NCI-H510A treated with DMSO at 0.1 percent for 48 hours (cell line): ENCODE measurements at regions not wholly inside any gene's neighbourhood (a gene's known extent, or its start where the extent isn't known, plus 50 kb on each side); places are given as distances from the start of the nearest gene placed in this dataset.
A peak's percentile ranks its signal among the peaks of the same experiment; 100 is the strongest.
"Not testable (repeated sequence)": the region's sequence is repeated elsewhere in the genome, so short reads cannot be mapped to it uniquely, and the experiment has no call there.

ENCODE experiments used
- DNase-seq: peaks from one replicate; lab custom pipeline; 2025; lab: John Stamatoyannopoulos, UW

DNA sequence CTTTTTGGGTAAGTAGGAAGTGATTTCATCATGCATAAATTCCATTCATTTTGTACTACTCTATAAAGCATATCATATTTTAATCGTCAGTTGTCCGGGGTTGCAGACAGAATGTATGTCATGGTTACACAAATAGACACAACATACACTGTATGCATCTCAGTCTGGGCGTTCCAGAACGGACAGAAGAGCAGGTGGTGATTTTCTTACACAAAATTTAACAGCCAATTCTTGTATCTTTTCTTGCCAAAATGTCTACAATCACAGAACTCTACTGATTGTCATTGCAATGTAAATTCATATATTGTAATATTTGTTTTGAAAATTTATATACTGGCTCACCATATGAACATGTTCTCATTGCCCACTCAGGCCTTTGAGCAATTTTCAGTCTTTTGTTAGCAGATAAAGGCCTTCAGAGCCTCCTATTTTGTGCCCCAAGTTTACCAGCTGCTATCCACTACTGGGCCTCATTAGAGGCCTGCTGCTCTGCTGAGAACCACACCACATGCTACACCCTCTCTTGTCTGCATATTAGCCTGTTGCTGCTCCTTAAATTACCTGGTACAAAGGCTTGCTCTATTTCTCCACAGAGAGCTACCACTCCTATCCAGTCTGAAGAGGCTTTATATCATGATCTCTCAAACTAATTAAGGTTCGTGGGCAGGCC, 61.5 kb downstream of the PRDM13 start:
- DNase-seq: peak; percentile 0

DNA sequence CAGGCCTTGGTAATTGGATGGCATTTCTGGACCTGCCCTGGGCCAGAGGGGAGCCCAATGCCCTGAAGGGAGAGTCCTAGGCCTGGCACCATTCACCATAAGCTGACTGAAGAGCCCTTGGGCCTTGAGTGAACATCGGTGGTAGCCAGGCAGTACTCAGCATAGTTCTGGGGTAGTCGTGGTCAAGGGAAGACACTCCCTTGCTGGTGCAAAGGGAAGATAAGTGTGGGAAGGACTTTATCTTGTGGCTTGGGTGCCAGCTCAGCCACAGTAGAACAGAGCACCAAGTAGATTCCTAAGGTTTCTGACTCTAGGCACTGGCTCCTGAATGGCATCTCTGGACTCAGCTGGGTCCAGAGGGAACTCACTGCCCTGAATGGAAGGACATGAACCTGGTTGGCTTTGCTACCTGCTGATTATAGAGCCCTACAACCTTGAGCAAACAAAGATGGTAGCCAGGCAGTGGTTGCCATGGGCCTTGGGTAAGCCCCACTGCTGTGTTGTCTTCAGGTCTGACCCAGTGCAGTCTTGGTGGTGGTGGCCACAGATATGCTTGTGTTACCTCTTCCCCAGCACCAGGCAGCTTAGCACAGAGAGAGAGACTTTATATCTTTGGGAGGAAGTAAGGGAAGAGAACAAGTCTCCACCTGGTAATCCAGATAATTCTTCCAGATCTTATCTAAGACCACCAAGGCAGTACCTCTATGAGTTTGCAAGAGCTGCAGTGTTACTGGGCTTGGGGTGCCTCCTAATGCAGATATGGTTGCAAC, 83.5 kb downstream of the PRDM13 start:
- no peak for DNase-seq

DNA sequence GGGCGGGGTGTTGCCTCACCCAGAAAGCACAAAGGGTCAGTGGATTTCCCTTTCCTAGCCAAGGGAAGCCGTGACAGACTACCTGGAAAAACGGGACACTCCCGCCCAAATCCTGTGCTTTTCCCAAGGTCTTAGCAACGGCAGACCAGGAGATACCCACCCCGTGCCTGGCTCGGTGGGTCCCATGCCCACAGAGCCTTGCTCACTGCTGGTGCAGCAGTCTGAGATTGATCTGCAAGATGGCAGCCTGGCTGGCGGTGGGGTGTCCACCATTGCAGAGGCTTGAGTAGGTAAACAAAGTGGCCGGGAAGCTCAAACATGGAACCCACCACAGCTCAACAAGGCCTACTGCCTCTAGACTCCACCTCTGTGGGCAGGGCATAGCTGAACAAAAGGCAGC, 95.7 kb downstream of the PRDM13 start:
- DNase-seq: not testable (repeated sequence)

DNA sequence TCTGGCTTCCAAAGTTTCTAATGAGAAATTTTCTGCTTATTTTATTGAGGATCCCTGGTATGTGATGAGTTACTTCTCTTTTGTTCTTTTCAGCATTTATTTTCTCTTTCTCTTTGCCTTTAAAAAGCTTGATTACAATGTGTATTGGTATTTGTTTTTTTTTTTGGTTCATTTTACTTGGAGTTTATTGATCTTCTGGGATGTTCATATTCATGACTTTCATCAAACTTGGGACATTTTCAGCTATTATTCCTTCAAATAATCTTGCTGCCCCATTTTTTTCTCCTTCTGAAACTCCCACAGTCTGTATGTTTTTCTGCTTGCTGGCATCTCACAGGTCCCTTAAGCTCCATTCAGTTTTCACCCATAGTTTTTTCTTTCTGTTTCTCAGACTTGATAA, 102.4 kb downstream of the PRDM13 start:
- no peak for DNase-seq

DNA sequence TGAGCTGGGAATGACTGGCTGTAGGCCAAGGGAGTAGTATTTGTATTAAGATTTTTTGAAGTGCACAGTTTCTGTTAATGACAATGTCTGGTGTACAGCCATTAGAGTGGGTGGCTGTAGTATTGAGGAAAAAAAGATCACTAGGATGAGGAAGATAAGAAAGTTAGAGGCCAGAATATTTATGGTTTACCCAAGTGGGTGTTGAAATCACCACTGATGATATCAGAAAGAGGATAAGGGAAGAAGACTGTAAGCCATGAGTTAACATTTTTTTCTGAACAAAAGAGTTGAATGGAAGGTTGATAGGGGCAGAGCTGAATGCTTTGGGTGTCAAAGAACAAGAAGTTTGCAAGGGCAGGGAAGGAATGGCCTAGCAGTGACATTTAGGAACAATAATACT, 104.7 kb downstream of the PRDM13 start:
- no peak for DNase-seq

DNA sequence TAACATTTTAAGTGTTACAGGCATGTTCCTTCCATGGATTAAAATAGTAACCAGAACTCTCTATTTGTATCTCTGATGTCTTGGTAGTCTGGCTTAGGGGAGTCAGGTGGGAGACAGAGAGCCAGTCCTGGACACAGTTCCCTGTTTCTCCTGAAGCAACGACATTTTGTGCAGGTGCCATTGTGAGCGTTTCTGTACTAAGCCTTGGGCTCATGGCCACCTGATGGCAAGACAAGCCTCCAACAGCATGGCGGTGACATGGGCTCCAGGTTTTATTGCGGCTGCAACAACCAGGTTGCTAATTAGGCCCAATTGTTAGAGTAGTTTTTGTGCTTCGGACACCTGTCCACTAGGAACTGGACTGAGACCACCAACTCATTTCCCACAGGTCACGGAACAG, 105.3 kb downstream of the PRDM13 start:
- DNase-seq: no peak

DNA sequence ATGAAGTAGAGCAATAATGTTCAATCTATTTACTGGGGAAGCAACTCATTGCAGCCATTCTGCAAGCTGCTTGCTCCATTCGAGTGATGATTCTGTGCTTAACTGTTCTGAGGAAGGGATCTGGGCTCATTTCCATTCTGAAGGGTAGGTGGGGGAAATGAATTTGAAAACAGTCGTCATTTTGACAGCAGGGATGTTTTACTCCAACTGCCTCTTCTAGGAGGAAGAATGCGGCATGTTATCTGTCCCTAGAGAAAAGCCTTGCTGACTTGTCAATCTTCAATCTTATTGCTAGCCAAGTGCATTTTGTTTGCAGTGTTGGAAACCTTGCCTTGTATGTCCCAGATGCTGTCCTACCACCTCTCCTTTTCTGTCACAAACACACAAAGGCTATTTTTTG, 105.9 kb downstream of the PRDM13 start:
- DNase-seq: no peak

DNA sequence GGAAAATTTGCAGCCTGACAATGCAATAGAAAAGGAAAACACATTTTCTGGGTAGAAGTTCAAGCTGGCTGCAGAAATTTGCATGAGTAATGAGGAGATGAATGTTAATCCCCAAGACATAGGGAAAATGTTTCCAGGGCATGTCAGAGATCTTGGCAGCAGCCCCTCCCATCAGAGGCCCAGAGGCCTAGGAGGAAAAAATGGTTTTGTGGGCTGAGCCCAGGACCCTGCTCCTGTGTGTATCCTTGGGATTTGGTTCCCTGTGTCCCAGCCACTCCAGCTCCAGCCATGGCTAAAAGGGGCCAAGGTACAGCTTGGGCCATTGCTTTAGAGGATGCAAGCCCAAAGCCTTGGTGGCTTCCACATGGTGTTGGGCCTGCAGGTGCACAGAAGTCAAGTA, 115.4 kb downstream of the PRDM13 start:
- not testable (repeated sequence) for DNase-seq

DNA sequence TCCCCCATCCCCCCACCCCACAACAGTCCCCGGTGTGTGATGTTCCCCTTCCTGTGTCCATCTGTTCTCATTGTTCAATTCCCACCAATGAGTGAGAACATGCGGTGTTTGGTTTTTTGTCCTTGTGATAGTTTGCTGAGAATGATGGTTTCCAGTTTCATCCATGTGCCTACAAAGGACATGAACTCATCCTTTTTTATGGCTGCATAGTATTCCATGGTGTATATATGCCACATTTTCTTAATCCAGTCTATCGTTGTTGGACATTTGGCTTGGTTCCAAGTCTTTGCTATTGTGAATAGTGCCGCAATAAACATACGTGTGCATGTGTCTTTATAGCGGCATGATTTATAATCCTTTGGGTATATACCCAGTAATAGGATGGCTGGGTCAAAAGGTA, 123.6 kb downstream of the PRDM13 start:
- DNase-seq: not testable (repeated sequence)

DNA sequence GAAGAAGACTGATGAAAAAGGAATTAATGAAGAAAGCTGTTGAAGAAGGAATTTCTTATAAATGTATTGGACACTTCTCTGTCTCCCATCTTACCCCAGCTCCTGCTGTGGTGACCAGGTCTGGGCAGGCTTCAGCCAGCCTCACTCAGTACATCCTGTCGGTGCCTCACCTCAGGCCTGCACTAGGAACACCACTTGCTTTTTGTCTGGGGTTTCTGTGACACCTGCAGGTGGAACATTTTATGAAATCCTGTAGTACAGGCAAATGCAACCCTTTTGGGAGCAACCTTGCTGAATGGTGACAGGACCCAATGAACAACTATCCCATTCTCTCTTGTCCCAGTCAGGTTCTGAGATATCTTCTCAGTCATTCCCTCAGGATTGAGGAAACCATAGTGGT, 129.7 kb downstream of the PRDM13 start:
- DNase-seq: no peak

DNA sequence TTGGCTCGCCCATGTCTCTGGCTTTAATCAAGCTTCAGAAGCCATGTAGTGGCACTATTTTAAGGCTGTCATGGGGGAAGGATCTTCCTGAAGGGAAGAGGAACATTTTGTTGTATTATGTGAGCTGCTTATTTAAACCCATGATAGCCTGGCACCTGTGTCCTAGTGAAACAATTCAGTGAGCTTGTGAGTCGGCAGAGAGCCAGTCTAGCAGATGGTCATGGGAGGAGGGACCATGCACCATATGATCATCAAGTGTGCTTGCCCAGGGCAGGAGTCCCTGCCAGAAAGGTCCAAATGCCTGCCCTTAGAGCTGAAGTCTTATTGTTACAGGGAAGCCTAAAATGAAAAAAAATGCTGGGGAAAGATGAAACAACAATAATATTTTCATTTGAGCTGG, 132.9 kb downstream of the PRDM13 start:
- DNase-seq: no peak

DNA sequence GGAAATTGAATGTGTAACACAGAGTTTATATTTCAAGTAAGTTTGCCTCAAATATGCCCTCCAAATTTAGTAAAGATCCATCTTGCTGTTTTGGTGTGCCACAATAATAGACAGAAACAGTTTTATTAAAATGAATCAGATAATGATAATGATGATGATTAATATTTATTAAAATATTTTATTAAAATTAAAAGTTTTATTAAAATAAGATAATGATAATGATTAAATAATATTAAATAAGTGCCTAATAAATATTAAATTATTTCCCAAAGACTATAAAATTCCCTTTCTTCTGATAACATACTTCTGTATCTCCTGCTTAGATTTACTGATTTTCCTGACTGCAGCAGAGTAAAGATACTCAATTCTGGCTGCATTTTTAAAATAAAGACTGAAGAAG, 134.5 kb downstream of the PRDM13 start:
- DNase-seq: no peak

DNA sequence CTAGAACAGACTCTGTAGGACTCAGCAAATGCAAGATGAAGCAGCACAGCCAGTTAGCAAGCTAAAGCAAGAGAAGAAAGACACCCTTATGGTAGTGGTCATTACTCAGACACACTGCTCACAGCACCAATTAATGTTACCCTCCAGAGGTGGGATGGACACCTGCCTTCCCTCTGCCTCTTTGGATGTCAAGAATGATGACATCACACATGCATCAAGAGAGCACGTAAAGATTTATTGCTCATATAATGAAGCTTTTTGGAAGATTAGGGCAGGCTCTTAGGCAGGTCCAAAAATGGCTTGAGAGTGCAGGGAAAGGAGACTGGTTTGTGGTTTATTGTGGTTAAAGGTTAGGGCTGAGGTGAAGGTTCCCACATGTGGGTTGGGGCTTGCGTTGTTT, 137.0 kb downstream of the PRDM13 start:
- no peak for DNase-seq

DNA sequence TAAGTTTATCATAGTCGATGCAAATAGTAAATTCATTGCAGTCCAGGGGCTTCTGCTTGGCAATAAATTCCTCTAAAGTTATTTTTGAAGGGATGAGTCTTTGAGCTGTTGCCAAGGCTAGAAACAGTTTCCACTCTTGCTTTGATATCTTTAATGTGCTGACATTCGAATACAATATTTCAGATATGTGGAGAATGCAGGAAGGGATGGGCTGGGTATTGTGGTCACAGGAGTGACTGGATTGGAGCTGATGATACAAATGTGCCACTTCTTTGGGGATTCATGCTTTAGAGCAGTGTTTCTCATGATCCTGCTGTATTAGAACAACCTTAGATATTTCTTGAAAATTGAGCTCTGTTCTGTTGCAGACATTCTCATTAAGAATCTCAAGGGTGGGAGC, 139.0 kb downstream of the PRDM13 start:
- DNase-seq: no peak

DNA sequence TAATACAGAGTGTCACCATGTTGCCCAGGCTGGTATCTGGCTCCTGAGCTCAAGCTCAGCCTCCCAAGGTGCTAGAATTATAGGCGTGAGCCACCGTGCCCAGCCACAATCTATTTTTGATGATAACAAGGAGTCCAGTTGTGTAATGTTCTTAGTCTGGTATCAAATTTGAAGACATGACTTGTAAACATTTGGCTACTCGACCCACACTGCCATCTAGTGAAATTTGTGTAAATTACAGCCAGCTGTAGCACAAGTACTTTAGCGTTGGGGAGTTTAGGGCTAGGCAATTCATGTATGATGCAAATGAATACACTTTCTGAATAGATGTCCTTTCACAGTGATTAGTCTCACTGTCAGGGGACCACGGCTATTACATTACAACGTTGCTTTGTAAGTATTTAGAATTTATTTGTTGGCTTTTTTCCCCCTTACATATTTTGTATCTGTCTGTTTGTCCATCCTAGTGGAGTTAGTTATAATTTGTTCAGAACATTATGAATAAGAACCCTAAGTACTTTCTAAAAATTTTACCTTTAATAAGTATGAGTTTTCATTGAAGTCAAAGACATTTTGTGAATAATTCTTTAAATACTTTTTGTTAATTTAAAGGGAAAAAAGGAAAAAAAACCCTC, 139.7 kb downstream of the PRDM13 start:
- DNase-seq: peak; percentile 59

DNA sequence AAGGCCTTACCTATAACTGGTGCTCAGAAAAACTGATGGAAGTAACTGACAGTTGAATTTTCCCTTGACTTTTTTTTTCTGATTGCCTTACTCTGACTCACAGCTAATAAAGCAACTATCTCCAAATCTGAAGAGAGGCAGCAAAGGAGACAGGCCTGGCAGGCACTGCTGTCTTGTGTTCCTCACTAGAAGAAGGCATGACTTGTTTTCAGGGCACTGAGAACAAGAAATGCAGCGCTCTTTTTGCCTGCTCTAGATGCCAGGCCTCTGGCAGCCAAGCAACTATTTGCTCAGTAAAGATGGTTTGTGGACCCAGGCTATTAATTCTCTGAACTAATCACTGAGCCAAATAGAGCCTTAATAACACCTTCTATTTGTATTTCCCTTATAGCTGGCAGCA, 155.1 kb downstream of the PRDM13 start:
- DNase-seq: no peak

DNA sequence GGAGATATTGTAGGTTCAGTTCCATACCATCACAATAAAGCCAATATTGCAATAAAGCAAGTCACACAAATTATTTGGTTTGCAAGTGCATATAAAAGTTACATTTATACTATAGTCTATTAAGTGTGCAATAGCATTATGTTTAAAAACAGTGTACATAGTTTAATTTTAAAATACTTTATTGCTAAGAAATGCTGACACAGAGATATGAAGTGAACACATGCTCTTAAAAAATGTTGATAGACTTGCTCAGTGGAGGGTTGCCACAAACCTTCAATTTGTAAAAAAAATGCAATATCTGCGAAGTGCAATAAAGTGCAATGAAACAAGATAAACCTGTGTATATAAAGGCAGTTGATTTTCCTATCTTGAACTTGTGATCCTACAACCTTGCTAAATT, 161.5 kb downstream of the PRDM13 start:
- DNase-seq: no peak

DNA sequence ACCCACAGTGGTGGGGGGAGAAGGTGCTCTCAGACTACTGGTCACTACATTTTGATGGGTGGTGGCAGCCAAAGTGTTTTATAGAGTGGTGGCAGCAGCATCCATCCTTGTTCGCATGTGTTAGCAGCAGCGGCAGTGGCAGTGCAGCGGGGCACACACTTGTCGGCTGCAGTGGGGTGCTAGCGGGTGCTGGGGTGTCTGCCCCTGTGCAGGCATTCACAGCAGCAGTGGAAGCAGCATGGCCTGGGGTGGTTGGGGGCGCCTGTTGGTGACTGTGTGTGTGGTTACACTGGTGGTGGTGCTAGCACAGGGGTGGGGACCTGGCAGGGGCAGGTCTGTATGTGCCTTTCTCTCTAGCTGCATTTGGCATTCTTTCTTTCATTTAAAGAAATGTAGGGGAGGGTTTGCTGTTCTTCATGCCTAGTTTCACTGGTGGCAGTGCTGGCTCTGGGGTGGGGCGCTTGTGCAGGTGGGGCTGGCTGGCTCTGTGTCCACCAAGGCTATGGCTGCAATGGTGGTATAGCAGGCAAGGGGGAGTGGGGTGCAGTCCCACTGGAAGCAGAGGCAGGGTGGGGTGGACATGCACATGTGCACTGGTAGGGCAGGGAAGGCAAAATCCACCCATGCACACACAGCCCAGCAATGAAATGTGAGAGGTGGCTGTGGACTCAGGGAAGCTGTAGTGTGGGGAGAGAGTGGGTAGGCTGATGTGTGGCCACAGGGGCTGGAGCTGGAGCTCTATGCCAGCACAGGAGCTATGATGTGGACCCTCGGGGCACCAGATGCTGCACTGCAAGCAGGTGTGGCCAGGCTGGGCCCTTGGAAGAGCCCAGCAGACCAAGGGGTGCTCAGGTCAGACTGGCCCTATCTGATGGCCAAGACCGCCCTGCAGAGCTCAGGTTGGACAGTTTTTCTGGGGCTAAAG, 173.3 kb downstream of the PRDM13 start:
- DNase-seq: no peak

DNA sequence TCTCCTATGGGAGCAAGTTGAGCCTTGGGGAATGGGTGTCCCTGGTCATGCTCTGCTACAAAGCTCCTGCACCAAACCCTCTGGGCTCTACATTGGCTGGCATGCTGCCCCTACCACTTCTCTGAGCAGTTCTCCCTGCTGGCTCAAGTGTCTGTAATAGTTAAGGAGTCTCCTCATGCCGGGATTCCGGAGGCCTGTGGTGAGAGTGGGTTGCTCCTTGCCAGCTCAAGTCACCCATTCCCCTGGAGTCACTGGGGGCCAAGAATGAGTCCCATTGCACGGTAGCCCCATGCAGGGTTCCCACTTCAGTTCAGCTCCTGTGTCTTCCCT, 173.9 kb downstream of the PRDM13 start:
- DNase-seq: no peak

DNA sequence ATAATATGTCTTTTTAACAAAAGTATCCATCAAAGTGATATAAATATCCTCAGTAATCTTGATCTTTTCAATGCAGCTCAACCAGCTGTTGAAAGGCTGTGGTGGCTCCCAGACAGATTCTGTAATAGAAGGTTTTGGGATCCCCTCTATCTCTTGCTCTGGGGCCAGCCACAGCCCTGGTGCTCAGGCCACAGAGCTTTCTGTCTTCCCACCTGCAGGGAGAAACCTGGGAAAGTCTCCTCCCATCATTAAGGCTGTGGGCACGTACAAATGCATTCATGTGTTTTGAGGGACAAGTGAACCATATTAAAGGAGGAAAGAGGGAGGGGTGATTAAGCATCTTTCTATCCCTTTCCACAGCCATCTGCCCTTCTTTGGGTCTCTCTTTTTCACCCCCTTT, 183.1 kb downstream of the PRDM13 start:
- DNase-seq: no peak

DNA sequence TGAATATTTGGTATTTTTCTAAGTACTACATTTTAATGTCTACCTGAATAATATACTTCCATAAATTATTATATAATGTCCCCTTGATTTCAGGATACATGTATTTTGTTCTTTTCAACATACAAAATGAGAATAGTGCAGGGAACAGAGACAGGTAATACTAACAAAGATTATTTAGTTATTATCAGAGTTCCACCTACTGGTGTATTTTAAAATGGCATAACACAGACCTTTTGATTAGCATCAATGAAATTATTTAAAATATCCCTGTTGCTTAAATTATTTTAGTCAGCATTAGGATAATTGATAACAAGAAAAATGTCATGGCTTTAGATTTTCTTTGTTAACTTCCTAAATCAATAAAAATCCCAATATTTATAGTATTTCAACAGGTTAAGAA, 184.0 kb downstream of the PRDM13 start:
- peak; percentile 0 for DNase-seq

DNA sequence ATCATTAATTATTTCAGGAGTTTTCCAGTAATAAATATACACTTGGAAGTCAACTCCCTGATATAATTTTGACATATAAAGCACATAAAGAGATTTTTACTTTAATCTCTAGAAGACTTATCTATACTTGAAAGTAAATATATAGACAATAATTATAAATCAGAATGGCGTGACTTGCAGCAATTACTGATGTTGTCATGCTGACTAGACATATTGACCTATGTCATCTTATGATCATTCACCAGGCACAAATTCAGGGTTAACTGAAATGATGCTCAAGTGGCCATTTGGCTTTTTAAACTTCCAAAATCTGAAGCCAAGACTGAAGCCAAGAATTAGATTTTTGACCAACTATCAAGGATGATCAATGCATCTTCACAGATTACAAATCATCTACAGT, 192.2 kb downstream of the MCHR2 start:
- DNase-seq: no peak
